CD14-positive monocyte (primary cell): ENCODE measurements at regions not wholly inside any gene's neighbourhood (a gene's known extent, or its start where the extent isn't known, plus 50 kb on each side); places are given as distances from the start of the nearest gene placed in this dataset.

Experiments
- DNase-seq, 3 donors: peaks; one replicate each; pipeline ENCODE4 v3.0.0-alpha.2; 2011 to 2022
- H2AFZ ChIP-seq: 2 replicates; pipeline ENCODE4 v1.6.0; 2012; ENCODE audit warnings: mild to moderate bottlenecking, low read depth, low read length, inconsistent platforms; ENCODE audit not compliant: insufficient read depth, poor library complexity, severe bottlenecking
- H3K27ac ChIP-seq, 2 donors: 1 replicate in 1 of 2; 2 replicates in 1 of 2; pipeline ENCODE4 v1.5.1; 2012 to 2013; ENCODE audit warnings: low read length in 2 of 2, control low read depth in 1 of 2, inconsistent platforms in 1 of 2, low read depth in 1 of 2, mild to moderate bottlenecking in 1 of 2
- H3K27me3 ChIP-seq, 2 donors: one replicate each; pipeline versions ENCODE4 v1.6.0 to v1.6.1; 2011 to 2013; ENCODE audit warnings: low read length in 2 of 2; ENCODE audit not compliant: control insufficient read depth in 2 of 2, insufficient read depth in 2 of 2
- H3K36me3 ChIP-seq, 2 donors: replicated peaks in 1 of 2; 1 replicate in 1 of 2; 2 replicates in 1 of 2; pipeline versions ENCODE4 v1.5.1 to v1.6.1; 2012 to 2013; ENCODE audit warnings: low read length in 2 of 2, control low read depth in 1 of 2, inconsistent platforms in 1 of 2, mild to moderate bottlenecking in 1 of 2; ENCODE audit not compliant: insufficient read depth in 2 of 2, control insufficient read depth in 1 of 2
- H3K4me1 ChIP-seq, 2 donors: 1 replicate in 1 of 2; 2 replicates in 1 of 2; pipeline versions ENCODE4 v1.5.1 to v1.6.1; 2012 to 2013; ENCODE audit warnings: low read length in 2 of 2, control low read depth in 1 of 2, inconsistent platforms in 1 of 2, mild to moderate bottlenecking in 1 of 2, moderate library complexity in 1 of 2; ENCODE audit not compliant: insufficient read depth in 2 of 2, control insufficient read depth in 1 of 2
- H3K4me2 ChIP-seq: replicated peaks from 2 replicates; pipeline ENCODE3; 2012; ENCODE audit warnings: low read length, moderate library complexity, mild to moderate bottlenecking; ENCODE audit not compliant: poor library complexity, severe bottlenecking; ENCODE audit errors: extremely low read depth
- H3K4me3 ChIP-seq, 3 experiments: fragments of 200-600 bp in 1 of 3; sonication (generic) in 1 of 3; replicated peaks in 1 of 3; 1 replicate in 2 of 3; 2 replicates in 1 of 3; pipeline ENCODE4 v1.5.1; 2011 to 2013; ENCODE audit warnings: low read length in 3 of 3, mild to moderate bottlenecking in 3 of 3, control low read depth in 2 of 3, low read depth in 2 of 3, inconsistent platforms in 1 of 3, moderate library complexity in 1 of 3
- H3K79me2 ChIP-seq: 2 replicates; pipeline ENCODE4 v1.6.0; 2012; ENCODE audit warnings: mild to moderate bottlenecking, control low read depth, inconsistent platforms, low read length, moderate library complexity; ENCODE audit not compliant: insufficient read depth
- H3K9ac ChIP-seq: 2 replicates; pipeline ENCODE4 v1.6.0; 2017; ENCODE audit warnings: low read length, mild to moderate bottlenecking; ENCODE audit not compliant: insufficient read depth, poor library complexity, severe bottlenecking
- H3K9me3 ChIP-seq, 2 donors: replicated peaks in 1 of 2; 1 replicate in 1 of 2; 2 replicates in 1 of 2; pipeline versions ENCODE4 v1.5.1 to v1.6.1; 2012 to 2013; ENCODE audit warnings: low read length in 2 of 2, control low read depth in 1 of 2; ENCODE audit not compliant: control insufficient read depth in 1 of 2, insufficient read depth in 1 of 2
- H4K20me1 ChIP-seq: 2 replicates; pipeline ENCODE4 v1.6.0; 2012; ENCODE audit warnings: mild to moderate bottlenecking, low read length, control low read depth, moderate library complexity; ENCODE audit not compliant: insufficient read depth
- H3K27ac Mint-ChIP-seq, 7 donors: one replicate each; pipeline ENCODE4 v1.8.0; 2020; ENCODE audit warnings: mild to moderate bottlenecking in 7 of 7, mixed read lengths in 7 of 7, moderate library complexity in 6 of 7, inconsistent platforms in 2 of 7
- H3K27me3 Mint-ChIP-seq, 3 donors: one replicate each; pipeline ENCODE4 v1.8.0; 2021 to 2022; ENCODE audit warnings: low read depth in 3 of 3, mild to moderate bottlenecking in 3 of 3, mixed read lengths in 3 of 3, moderate library complexity in 3 of 3, inconsistent platforms in 1 of 3
- H3K36me3 Mint-ChIP-seq, 2 donors: one replicate each; pipeline ENCODE4 v1.8.0; 2020; ENCODE audit warnings: mixed read lengths in 2 of 2, inconsistent platforms in 1 of 2, mild to moderate bottlenecking in 1 of 2
- H3K4me1 Mint-ChIP-seq: one replicate; pipeline ENCODE4 v1.8.0; 2020; ENCODE audit warnings: mild to moderate bottlenecking, mixed read lengths
- H3K4me3 Mint-ChIP-seq, 2 donors: one replicate each; pipeline ENCODE4 v1.8.0; 2020; ENCODE audit warnings: mild to moderate bottlenecking in 2 of 2, mixed read lengths in 2 of 2, moderate library complexity in 1 of 2
- H3K9me3 Mint-ChIP-seq, 7 donors: one replicate each; pipeline ENCODE4 v1.8.0; 2020 to 2022; ENCODE audit warnings: mixed read lengths in 7 of 7, mild to moderate bottlenecking in 6 of 7, moderate library complexity in 6 of 7, inconsistent platforms in 2 of 7
- WGBS: methylation state at CpG from one replicate; pipeline ENCODE4 v1.1.5; 2013; ENCODE audit warnings: missing lambda C conversion rate; ENCODE audit not compliant: insufficient coverage; 5-methylcytosine and 5-hydroxymethylcytosine counted together
- intact Hi-C, 2 donors: fragments of 100-400 bp; cut with micrococcal nuclease; formaldehyde crosslinking; loops; one replicate each; pipeline versions ENCODE4 v1.15.0 to v1.15.1; 2023
- TF ChIP-seq, protein P1 (sequence below): fragments of 200-600 bp; IDR thresholded peaks from one replicate; pipeline ENCODE4 v1.8.0; 2022; ENCODE audit warnings: antibody characterized with exemption, mild to moderate bottlenecking

DNA sequence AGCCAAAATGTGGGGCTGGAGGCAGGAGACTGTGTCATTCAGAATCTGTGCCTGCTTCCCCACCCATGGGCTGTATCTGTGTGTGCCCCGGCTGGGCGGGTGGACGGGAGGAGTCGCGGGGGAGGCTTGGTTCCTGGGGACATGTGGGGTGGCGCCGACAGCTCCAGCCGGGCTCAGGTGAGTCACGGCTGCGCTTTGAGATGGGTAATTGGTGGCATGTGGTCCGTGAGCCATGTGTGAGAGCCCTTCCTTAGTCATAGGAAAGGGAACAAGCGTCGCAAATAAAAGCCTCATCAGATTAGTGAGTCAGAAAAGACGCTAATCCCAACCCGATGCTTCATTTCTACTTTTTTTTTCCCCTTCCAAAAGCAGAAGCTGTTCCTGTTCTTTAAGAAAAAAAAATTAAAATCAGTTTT is 118.6 kb upstream of the ZNF536 start:
- H3K36me3 Mint-ChIP-seq = no peaks in the 10 kb centered on the region
- Histone ChIP-seq H3K27ac (no peak overlapping the region), H2AFZ (no peak overlapping the region), H3K79me2 (no peaks in the 10 kb centered on the region), H3K9ac (no peak overlapping the region), H3K4me3 (no peak overlapping the region), H3K36me3 (no peaks in the 10 kb centered on the region), H3K4me1 (no peaks in the 10 kb centered on the region), H4K20me1 (no peaks in the 10 kb centered on the region), H3K27me3 (peaks cover 30 to 33% of the 10 kb centered on the region in 2 donors), H3K9me3 (no peaks in the 10 kb centered on the region), H3K4me2 (no peak overlapping the region)
- intact Hi-C loops = no loop called here
- H3K27me3 Mint-ChIP-seq = peaks cover 32 to 49% (median 37%) of the 10 kb centered on the region in 3 donors
- peak overlapping the region in 1 of 2 donors; percentile 52 for H3K4me3 Mint-ChIP-seq
- no peaks in the 10 kb centered on the region for H3K4me1 Mint-ChIP-seq
- TF ChIP-seq, protein P1, sequence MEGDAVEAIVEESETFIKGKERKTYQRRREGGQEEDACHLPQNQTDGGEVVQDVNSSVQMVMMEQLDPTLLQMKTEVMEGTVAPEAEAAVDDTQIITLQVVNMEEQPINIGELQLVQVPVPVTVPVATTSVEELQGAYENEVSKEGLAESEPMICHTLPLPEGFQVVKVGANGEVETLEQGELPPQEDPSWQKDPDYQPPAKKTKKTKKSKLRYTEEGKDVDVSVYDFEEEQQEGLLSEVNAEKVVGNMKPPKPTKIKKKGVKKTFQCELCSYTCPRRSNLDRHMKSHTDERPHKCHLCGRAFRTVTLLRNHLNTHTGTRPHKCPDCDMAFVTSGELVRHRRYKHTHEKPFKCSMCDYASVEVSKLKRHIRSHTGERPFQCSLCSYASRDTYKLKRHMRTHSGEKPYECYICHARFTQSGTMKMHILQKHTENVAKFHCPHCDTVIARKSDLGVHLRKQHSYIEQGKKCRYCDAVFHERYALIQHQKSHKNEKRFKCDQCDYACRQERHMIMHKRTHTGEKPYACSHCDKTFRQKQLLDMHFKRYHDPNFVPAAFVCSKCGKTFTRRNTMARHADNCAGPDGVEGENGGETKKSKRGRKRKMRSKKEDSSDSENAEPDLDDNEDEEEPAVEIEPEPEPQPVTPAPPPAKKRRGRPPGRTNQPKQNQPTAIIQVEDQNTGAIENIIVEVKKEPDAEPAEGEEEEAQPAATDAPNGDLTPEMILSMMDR = no peak
- H3K27ac Mint-ChIP-seq = no peak overlapping the region
- peaks cover 0 to 4% (median 0%) of the 10 kb centered on the region in 7 donors for H3K9me3 Mint-ChIP-seq
- DNase-seq = no peak
- WGBS = 56% methylated on average over 9 of the region's 15 CpGs

DNA sequence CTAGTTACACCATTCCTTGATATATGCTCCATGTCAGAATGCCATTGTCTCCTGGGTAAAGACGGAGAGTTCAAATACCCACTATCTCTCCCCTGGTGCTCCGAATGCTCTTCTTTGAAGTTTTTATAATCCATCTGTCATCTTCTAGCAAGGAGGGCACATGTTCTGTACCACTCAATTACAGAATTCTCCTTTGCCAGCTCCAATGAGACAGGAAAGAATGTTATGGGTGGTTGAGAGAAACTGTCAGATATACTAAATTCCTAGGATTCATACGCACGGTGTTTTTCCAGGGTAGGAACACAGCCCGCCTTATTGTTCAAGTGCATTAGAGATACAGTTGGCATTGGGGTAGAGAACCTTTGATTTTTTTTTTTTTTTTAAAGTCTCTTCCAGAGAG is 118.0 kb upstream of the ZNF536 start:
- Histone ChIP-seq H3K4me1 (no peaks in the 10 kb centered on the region), H3K9me3 (no peaks in the 10 kb centered on the region), H3K4me2 (no peak overlapping the region), H3K27ac (no peak overlapping the region), H3K9ac (no peak overlapping the region), H4K20me1 (no peaks in the 10 kb centered on the region), H3K79me2 (no peaks in the 10 kb centered on the region), H3K4me3 (no peak overlapping the region), H3K27me3 (peaks cover 30 to 33% of the 10 kb centered on the region in 2 donors), H3K36me3 (no peaks in the 10 kb centered on the region), H2AFZ (no peak overlapping the region)
- H3K4me3 Mint-ChIP-seq = peak overlapping the region in 1 of 2 donors; percentile 9
- intact Hi-C loops = no loop called here
- no peak for DNase-seq
- WGBS = no CpG with 5 or more reads among the region's 5 CpGs
- H3K9me3 Mint-ChIP-seq = peaks cover 0 to 4% (median 0%) of the 10 kb centered on the region in 7 donors
- TF ChIP-seq, protein P1 = no peak
- H3K36me3 Mint-ChIP-seq = no peaks in the 10 kb centered on the region
- no peaks in the 10 kb centered on the region for H3K4me1 Mint-ChIP-seq
- peaks cover 32 to 49% (median 37%) of the 10 kb centered on the region in 3 donors for H3K27me3 Mint-ChIP-seq
- H3K27ac Mint-ChIP-seq = no peak overlapping the region
